Activated CD4-positive, alpha-beta memory T cell treated with anti-CD3 and anti-CD28 coated beads for 36 hours (primary cell): ENCODE measurements at regions not wholly inside any gene's neighbourhood (a gene's known extent, or its start where the extent isn't known, plus 50 kb on each side); places are given as distances from the start of the nearest gene placed in this dataset.

Experiments used
- CTCF ChIA-PET: fragments of 350-600 bp; sonication (Branson Sonifier 250); formaldehyde crosslinking; loops from one replicate; lab custom pipeline; 2021; ENCODE audit warnings: antibody characterized with exemption, inconsistent platforms; lab: Charles Lee
- POLR2A ChIA-PET: fragments of 350-600 bp; sonication (Branson Sonifier 250); formaldehyde crosslinking; loops from one replicate; lab custom pipeline; 2021; ENCODE audit warnings: antibody characterized with exemption; lab: Charles Lee
- DNase-seq: peaks from one replicate; pipeline ENCODE4 v3.0.0-alpha.2; 2020
- H3K27ac Mint-ChIP-seq: one replicate; pipeline ENCODE4 v1.8.0; 2021; ENCODE audit warnings: mixed read lengths
- H3K27me3 Mint-ChIP-seq: one replicate; pipeline ENCODE4 v1.8.0; 2021; ENCODE audit warnings: mixed read lengths
- H3K36me3 Mint-ChIP-seq: one replicate; pipeline ENCODE4 v1.8.0; 2021; ENCODE audit warnings: mixed read lengths
- H3K4me1 Mint-ChIP-seq: one replicate; pipeline ENCODE4 v1.8.0; 2021; ENCODE audit warnings: low read depth, mixed read lengths
- H3K4me3 Mint-ChIP-seq: one replicate; pipeline ENCODE4 v1.8.0; 2021; ENCODE audit warnings: mild to moderate bottlenecking, mixed read lengths
- H3K9me3 Mint-ChIP-seq: one replicate; pipeline ENCODE4 v1.8.0; 2021; ENCODE audit warnings: mixed read lengths
- intact Hi-C: fragments of 100-400 bp; cut with micrococcal nuclease; formaldehyde crosslinking; loops from one replicate; pipeline ENCODE4 v1.15.1; 2023

GRCh38 chr10:4532976-4533375, 293.0 kb upstream of the AKR1E2 start:
- intact Hi-C loops: no loop called here
- Mint-ChIP-seq H3K9me3 (peaks cover 15% of the 10 kb centered on the region), H3K4me3 (no peak overlapping the region), H3K27me3 (peaks cover 5% of the 10 kb centered on the region), H3K4me1 (peaks cover 2% of the 10 kb centered on the region), H3K27ac (no peak overlapping the region), H3K36me3 (peaks cover 3% of the 10 kb centered on the region)
- CTCF ChIA-PET: no interaction called here
- no peak for DNase-seq
- POLR2A ChIA-PET: no interaction called here

- Mint-ChIP-seq H3K36me3 (peaks cover 3% of the 10 kb centered on the region), H3K4me1 (peaks cover 2% of the 10 kb centered on the region), H3K27ac (no peak overlapping the region), H3K9me3 (peaks cover 10% of the 10 kb centered on the region), H3K4me3 (no peak overlapping the region), H3K27me3 (peaks cover 5% of the 10 kb centered on the region)
- POLR2A ChIA-PET: no interaction called here
- no peak for DNase-seq
- intact Hi-C loops: no loop called here
- CTCF ChIA-PET: no interaction called here
Measured at GRCh38 chr10:4532467-4532866, 293.5 kb upstream of the AKR1E2 start.

GRCh38 chr10:4532011-4532410, 294.0 kb upstream of the AKR1E2 start:
- peaks cover 3% of the 10 kb centered on the region for H3K36me3 Mint-ChIP-seq
- H3K4me1 Mint-ChIP-seq: peaks cover 2% of the 10 kb centered on the region
- ChIA-PET CTCF (no interaction called here), POLR2A (no interaction called here)
- peaks cover 5% of the 10 kb centered on the region for H3K9me3 Mint-ChIP-seq
- H3K27me3 Mint-ChIP-seq: peaks cover 5% of the 10 kb centered on the region
- no peak overlapping the region for H3K27ac Mint-ChIP-seq
- H3K4me3 Mint-ChIP-seq: no peak overlapping the region
- no peak for DNase-seq
- intact Hi-C loops: no loop called here

- no peak for DNase-seq
- no peaks in the 10 kb centered on the region for H3K36me3 Mint-ChIP-seq
- ChIA-PET CTCF (interaction anchor here (0.7 kb wide), 1 partner anchor 1120 kb away, joined by 3 read pairs; no protein-coding TSS in a partner anchor), POLR2A (no interaction called here)
- peaks cover 5% of the 10 kb centered on the region for H3K27me3 Mint-ChIP-seq
- no peak overlapping the region for H3K4me3 Mint-ChIP-seq
- no peak overlapping the region for H3K27ac Mint-ChIP-seq
- H3K4me1 Mint-ChIP-seq: peaks cover 2% of the 10 kb centered on the region
- no peaks in the 10 kb centered on the region for H3K9me3 Mint-ChIP-seq
- intact Hi-C loops: no loop called here
Measured at GRCh38 chr10:4529266-4529665, 296.7 kb upstream of the AKR1E2 start.

- peaks cover 7% of the 10 kb centered on the region for H3K27me3 Mint-ChIP-seq
- DNase-seq: no peak
- no peaks in the 10 kb centered on the region for H3K9me3 Mint-ChIP-seq
- H3K4me1 Mint-ChIP-seq: peaks cover 2% of the 10 kb centered on the region
- ChIA-PET CTCF (no interaction called here), POLR2A (no interaction called here)
- H3K4me3 Mint-ChIP-seq: no peak overlapping the region
- H3K27ac Mint-ChIP-seq: no peak overlapping the region
- H3K36me3 Mint-ChIP-seq: no peaks in the 10 kb centered on the region
- intact Hi-C loops: no loop called here
Measured at GRCh38 chr10:4527281-4527970, 298.6 kb upstream of the AKR1E2 start.

- no peaks in the 10 kb centered on the region for H3K9me3 Mint-ChIP-seq
- intact Hi-C loops: no loop called here
- H3K4me1 Mint-ChIP-seq: no peaks in the 10 kb centered on the region
- ChIA-PET POLR2A (no interaction called here), CTCF (no interaction called here)
- H3K27ac Mint-ChIP-seq: no peak overlapping the region
- no peaks in the 10 kb centered on the region for H3K36me3 Mint-ChIP-seq
- no peak overlapping the region for H3K4me3 Mint-ChIP-seq
- peaks cover 3% of the 10 kb centered on the region for H3K27me3 Mint-ChIP-seq
- DNase-seq: no peak
Measured at GRCh38 chr10:4526311-4526731, 299.7 kb upstream of the AKR1E2 start.

GRCh38 chr10:4525103-4525502, 300.9 kb upstream of the AKR1E2 start:
- POLR2A ChIA-PET: no interaction called here
- CTCF ChIA-PET: no interaction called here
- DNase-seq: no peak
- Mint-ChIP-seq H3K4me3 (no peak overlapping the region), H3K27ac (no peak overlapping the region), H3K27me3 (peaks cover 3% of the 10 kb centered on the region), H3K4me1 (no peaks in the 10 kb centered on the region), H3K36me3 (no peaks in the 10 kb centered on the region), H3K9me3 (no peaks in the 10 kb centered on the region)
- intact Hi-C loops: no loop called here

- no peak overlapping the region for H3K27ac Mint-ChIP-seq
- DNase-seq: no peak
- no peak overlapping the region for H3K4me3 Mint-ChIP-seq
- H3K27me3 Mint-ChIP-seq: peaks cover 7% of the 10 kb centered on the region
- no peaks in the 10 kb centered on the region for H3K9me3 Mint-ChIP-seq
- intact Hi-C loops: no loop called here
- no peaks in the 10 kb centered on the region for H3K36me3 Mint-ChIP-seq
- H3K4me1 Mint-ChIP-seq: no peaks in the 10 kb centered on the region
- POLR2A ChIA-PET: no interaction called here
- CTCF ChIA-PET: no interaction called here
Measured at GRCh38 chr10:4522296-4523000, 303.6 kb upstream of the AKR1E2 start.

- intact Hi-C loops: loop anchor here (10.0 kb wide), 1 partner anchor 135 kb away; no protein-coding TSS in a partner anchor
- ChIA-PET POLR2A (no interaction called here), CTCF (no interaction called here)
- Mint-ChIP-seq H3K4me3 (no peak overlapping the region), H3K9me3 (no peaks in the 10 kb centered on the region), H3K36me3 (no peaks in the 10 kb centered on the region), H3K27ac (no peak overlapping the region), H3K27me3 (peaks cover 13% of the 10 kb centered on the region), H3K4me1 (no peaks in the 10 kb centered on the region)
- no peak for DNase-seq
Measured at GRCh38 chr10:4519658-4520402, 306.2 kb upstream of the AKR1E2 start.

- CTCF ChIA-PET: no interaction called here
- no peaks in the 10 kb centered on the region for H3K36me3 Mint-ChIP-seq
- H3K27me3 Mint-ChIP-seq: peaks cover 13% of the 10 kb centered on the region
- H3K9me3 Mint-ChIP-seq: no peaks in the 10 kb centered on the region
- no peak for DNase-seq
- POLR2A ChIA-PET: no interaction called here
- no peak overlapping the region for H3K27ac Mint-ChIP-seq
- intact Hi-C loops: loop anchor here (10.0 kb wide), 1 partner anchor 137 kb away; no protein-coding TSS in a partner anchor
- H3K4me3 Mint-ChIP-seq: no peak overlapping the region
- H3K4me1 Mint-ChIP-seq: peaks cover 11% of the 10 kb centered on the region
Measured at GRCh38 chr10:4517746-4518145, 308.3 kb upstream of the AKR1E2 start.

- ChIA-PET CTCF (interaction anchor here (1.2 kb wide), 2 partner anchors 12 to 141 kb away, joined by 3 to 4 read pairs; no protein-coding TSS in a partner anchor), POLR2A (no interaction called here)
- no peak for DNase-seq
- Mint-ChIP-seq H3K9me3 (no peaks in the 10 kb centered on the region), H3K27me3 (peaks cover 9% of the 10 kb centered on the region), H3K36me3 (no peaks in the 10 kb centered on the region), H3K27ac (no peak overlapping the region), H3K4me1 (peaks cover 11% of the 10 kb centered on the region), H3K4me3 (no peak overlapping the region)
- intact Hi-C loops: loop anchor here (10.0 kb wide), 1 partner anchor 139 kb away; no protein-coding TSS in a partner anchor
Measured at GRCh38 chr10:4515721-4516120, 310.3 kb upstream of the AKR1E2 start.

GRCh38 chr10:4514445-4515108, 311.4 kb upstream of the AKR1E2 start:
- H3K36me3 Mint-ChIP-seq: no peaks in the 10 kb centered on the region
- no peak overlapping the region for H3K27ac Mint-ChIP-seq
- intact Hi-C loops: loop anchor here (10.0 kb wide), 1 partner anchor 140 kb away; no protein-coding TSS in a partner anchor
- peak; percentile 42 for DNase-seq
- ChIA-PET POLR2A (no interaction called here), CTCF (interaction anchor here (1.2 kb wide), 2 partner anchors 11 to 142 kb away, joined by 3 to 4 read pairs; no protein-coding TSS in a partner anchor)
- peaks cover 9% of the 10 kb centered on the region for H3K27me3 Mint-ChIP-seq
- H3K9me3 Mint-ChIP-seq: no peaks in the 10 kb centered on the region
- no peak overlapping the region for H3K4me3 Mint-ChIP-seq
- peaks cover 11% of the 10 kb centered on the region for H3K4me1 Mint-ChIP-seq
